GM12892 (cell line): ENCODE measurements at regions not wholly inside any gene's neighbourhood (a gene's known extent, or its start where the extent isn't known, plus 50 kb on each side); places are given as distances from the start of the nearest gene placed in this dataset.

Experiments used
- POLR2A ChIP-seq: IDR thresholded peaks from 2 replicates; pipeline ENCODE4 v1.6.1; 2011; ENCODE audit warnings: low read depth, low read length, control low read depth
- POLR2AphosphoS5 ChIP-seq: IDR thresholded peaks from 2 replicates; pipeline ENCODE4 v1.6.1; 2011; ENCODE audit warnings: low read depth, low read length, control low read depth
- TAF1 ChIP-seq: IDR thresholded peaks from 2 replicates; pipeline ENCODE4 v1.6.1; 2011; ENCODE audit warnings: low read depth, mild to moderate bottlenecking, control low read depth, low read length, borderline replicate concordance

GRCh38 chr21:28196981-28197380 is 795.7 kb downstream of the LTN1 start:
- no peak for TF ChIP-seq POLR2A
- TF ChIP-seq POLR2AphosphoS5: no peak
- TF ChIP-seq TAF1: no peak
